Lower lobe of right lung (tissue), 2 donors: ENCODE measurements at regions not wholly inside any gene's neighbourhood (a gene's known extent, or its start where the extent isn't known, plus 50 kb on each side); places are given as distances from the start of the nearest gene placed in this dataset.

Experiments
- ATAC-seq, 2 donors: fragments of 200-7000 bp; cut with Tn5 transposase; one replicate each; pipeline ENCODE4 v1.9.1; 2020 to 2022; ENCODE audit warnings: mild to moderate bottlenecking in 2 of 2, moderate library complexity in 2 of 2
- DNase-seq: peaks from one replicate; pipeline ENCODE4 v3.0.0-alpha.2; 2020
- H3K27ac ChIP-seq: fragments of 200-600 bp; one replicate; pipeline ENCODE4 v1.8.0; 2022
- H3K27me3 ChIP-seq: fragments of 200-600 bp; one replicate; pipeline ENCODE4 v1.8.0; 2022; ENCODE audit warnings: low read depth
- H3K36me3 ChIP-seq: fragments of 200-600 bp; one replicate; pipeline ENCODE4 v1.8.0; 2022; ENCODE audit warnings: mild to moderate bottlenecking
- H3K4me1 ChIP-seq: fragments of 200-600 bp; one replicate; pipeline ENCODE4 v1.8.0; 2022
- H3K4me3 ChIP-seq: fragments of 200-600 bp; one replicate; pipeline ENCODE4 v1.8.0; 2022; ENCODE audit warnings: mild to moderate bottlenecking
- H3K9me3 ChIP-seq: fragments of 200-600 bp; one replicate; pipeline ENCODE4 v1.8.0; 2022
- CTCF ChIP-seq: fragments of 200-600 bp; IDR thresholded peaks from one replicate; pipeline ENCODE4 v1.8.0; 2022; ENCODE audit warnings: antibody characterized with exemption, mild to moderate bottlenecking
- intact Hi-C: fragments of 100-400 bp; cut with DNase I; formaldehyde crosslinking; loops from one replicate; pipeline ENCODE4 v1.11.0; 2022
- donor health status: DM: no; HTN: yes; CAD: no; lungs with severe emphysema.

GRCh38 chr3:5035113-5035512, 55.9 kb downstream of the BHLHE40 start:
- peaks cover 4% of the 10 kb centered on the region for H3K4me1 ChIP-seq
- ATAC-seq (peak in 1 of 2 donors; percentile 43), DNase-seq (no peak)
- H3K36me3 ChIP-seq: no peaks in the 10 kb centered on the region
- H3K9me3 ChIP-seq: no peaks in the 10 kb centered on the region
- H3K27ac ChIP-seq: no peak overlapping the region
- intact Hi-C loops: no loop called here
- H3K4me3 ChIP-seq: no peak overlapping the region
- H3K27me3 ChIP-seq: no peaks in the 10 kb centered on the region
- no peak for TF ChIP-seq CTCF

- H3K9me3 ChIP-seq: no peaks in the 10 kb centered on the region
Measured at GRCh38 chr3:5035692-5036391, 56.6 kb downstream of the BHLHE40 start.

GRCh38 chr3:5036392-5036766, 57.1 kb downstream of the BHLHE40 start:
- Histone ChIP-seq H3K36me3 (no peaks in the 10 kb centered on the region), H3K4me1 (peaks cover 4% of the 10 kb centered on the region), H3K4me3 (no peak overlapping the region), H3K9me3 (no peaks in the 10 kb centered on the region), H3K27ac (peak overlapping the region; percentile 34), H3K27me3 (no peaks in the 10 kb centered on the region)
- ATAC-seq (peak; percentile 65 to 71), DNase-seq (no peak)
- intact Hi-C loops: no loop called here
- TF ChIP-seq CTCF: no peak

More at GRCh38 chr3:5035692-5036391, 56.6 kb downstream of the BHLHE40 start:
- peak overlapping the region; percentile 34 for H3K27ac ChIP-seq
- H3K36me3 ChIP-seq: no peaks in the 10 kb centered on the region
- ATAC-seq (peak in 1 of 2 donors; percentile 19), DNase-seq (no peak)
- H3K4me3 ChIP-seq: no peak overlapping the region
- TF ChIP-seq CTCF: no peak
- H3K4me1 ChIP-seq: peaks cover 4% of the 10 kb centered on the region
- intact Hi-C loops: no loop called here
- H3K27me3 ChIP-seq: no peaks in the 10 kb centered on the region

DNA sequence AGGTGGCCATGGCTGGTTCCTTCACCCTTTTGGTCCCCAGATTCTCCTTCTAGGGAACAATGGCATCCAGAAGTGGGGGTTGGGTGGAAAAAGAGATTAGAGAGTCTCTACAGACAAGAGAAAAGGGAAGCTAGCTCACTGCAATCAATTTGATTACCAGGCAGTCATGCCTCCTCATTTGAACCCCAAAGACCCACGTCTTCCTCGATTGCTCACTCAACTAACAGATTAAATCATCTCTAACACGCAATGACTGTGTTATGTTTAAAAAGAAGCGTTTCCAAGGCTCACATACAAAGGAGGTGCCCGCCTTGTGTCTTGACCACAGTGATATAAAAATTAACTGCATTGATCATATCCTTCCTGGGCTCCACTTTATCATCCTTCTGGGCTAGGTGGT, 57.6 kb downstream of the BHLHE40 start:
- no peak overlapping the region for H3K4me3 ChIP-seq
- no peaks in the 10 kb centered on the region for H3K9me3 ChIP-seq
- H3K27ac ChIP-seq: peak overlapping the region; percentile 37
- no peak for TF ChIP-seq CTCF
- ATAC-seq (peak; percentile 70 to 75), DNase-seq (no peak)
- no peaks in the 10 kb centered on the region for H3K36me3 ChIP-seq
- H3K27me3 ChIP-seq: no peaks in the 10 kb centered on the region
- H3K4me1 ChIP-seq: peaks cover 4% of the 10 kb centered on the region
- intact Hi-C loops: no loop called here

DNA sequence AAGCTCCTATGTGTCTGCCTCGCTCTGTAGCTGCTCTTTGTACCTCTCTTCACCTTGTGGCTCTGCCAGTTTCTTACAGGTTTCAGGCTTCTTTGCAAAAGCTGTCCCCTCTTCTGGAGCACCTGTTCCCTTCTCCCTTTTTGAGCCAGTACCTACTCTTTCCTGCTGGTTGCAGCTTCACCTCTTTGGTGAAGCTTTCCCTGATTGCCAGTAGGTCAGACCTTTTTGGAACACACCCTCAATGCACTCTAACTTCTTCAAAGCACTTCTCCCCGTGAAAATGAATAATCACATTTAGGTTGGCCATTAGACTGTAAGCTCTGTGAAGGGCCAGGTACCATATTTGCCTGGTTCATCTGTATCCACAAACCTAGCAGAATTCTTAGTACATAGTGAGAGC, 60.3 kb downstream of the BHLHE40 start:
- DNase-seq (no peak), ATAC-seq (no peak)
- intact Hi-C loops: no loop called here
- peaks cover 4% of the 10 kb centered on the region for H3K4me1 ChIP-seq
- TF ChIP-seq CTCF: no peak
- H3K9me3 ChIP-seq: no peaks in the 10 kb centered on the region
- H3K27me3 ChIP-seq: no peaks in the 10 kb centered on the region
- no peak overlapping the region for H3K27ac ChIP-seq
- H3K36me3 ChIP-seq: no peaks in the 10 kb centered on the region
- no peak overlapping the region for H3K4me3 ChIP-seq
